H9 (cell line): ENCODE measurements at regions not wholly inside any gene's neighbourhood (a gene's known extent, or its start where the extent isn't known, plus 50 kb on each side); places are given as distances from the start of the nearest gene placed in this dataset.

ENCODE experiments used
- DNase-seq: peaks from one replicate; pipeline ENCODE4 v3.0.0-alpha.2; 2017
- H2AFZ ChIP-seq: one replicate; pipeline ENCODE4 v1.6.1; 2013; ENCODE audit warnings: mild to moderate bottlenecking, low read length, control low read depth, moderate library complexity
- H2AK5ac ChIP-seq: 2 replicates; pipeline ENCODE4 v1.6.1; 2013; ENCODE audit warnings: low read length, control low read depth, mixed read lengths; ENCODE audit not compliant: insufficient read length
- H2BK120ac ChIP-seq: one replicate; pipeline ENCODE4 v1.6.1; 2013; ENCODE audit warnings: low read depth, mild to moderate bottlenecking, low read length, control low read depth, inconsistent platforms; ENCODE audit not compliant: poor library complexity, severe bottlenecking
- H2BK12ac ChIP-seq: 2 replicates; pipeline ENCODE4 v1.6.1; 2013; ENCODE audit warnings: low read length, control low read depth, mixed read lengths, low read depth; ENCODE audit not compliant: insufficient read length
- H2BK15ac ChIP-seq: 2 replicates; pipeline ENCODE4 v1.6.1; 2013; ENCODE audit warnings: low read depth, low read length, control low read depth
- H2BK20ac ChIP-seq: one replicate; pipeline ENCODE4 v1.6.1; 2013; ENCODE audit warnings: low read depth, mild to moderate bottlenecking, low read length, control low read depth, inconsistent platforms; ENCODE audit not compliant: poor library complexity, severe bottlenecking
- H2BK5ac ChIP-seq: 2 replicates; pipeline ENCODE4 v1.6.1; 2013; ENCODE audit warnings: low read length, control low read depth, mixed read lengths; ENCODE audit not compliant: insufficient read length
- H3K14ac ChIP-seq: 2 replicates; pipeline ENCODE4 v1.6.1; 2013; ENCODE audit warnings: low read length, control low read depth; ENCODE audit not compliant: insufficient read depth
- H3K18ac ChIP-seq: 2 replicates; pipeline ENCODE4 v1.6.1; 2013; ENCODE audit warnings: low read depth, mild to moderate bottlenecking, mixed read lengths, low read length, control low read depth; ENCODE audit not compliant: insufficient read length
- H3K23ac ChIP-seq: 2 replicates; pipeline ENCODE4 v1.6.1; 2013; ENCODE audit warnings: low read length, control low read depth, mixed read lengths, low read depth; ENCODE audit not compliant: insufficient read length
- H3K23me2 ChIP-seq: 2 replicates; pipeline ENCODE4 v1.6.1; 2013; ENCODE audit warnings: low read depth, mild to moderate bottlenecking, mixed read lengths, low read length, control low read depth; ENCODE audit not compliant: insufficient read length, poor library complexity, severe bottlenecking
- H3K27ac ChIP-seq: 2 replicates; pipeline ENCODE4 v1.5.1; 2013; ENCODE audit warnings: low read length, control low read depth, mixed read lengths, low read depth; ENCODE audit not compliant: insufficient read length
- H3K27me3 ChIP-seq: 2 replicates; pipeline ENCODE4 v1.6.1; 2013; ENCODE audit warnings: low read length, control low read depth, inconsistent platforms; ENCODE audit not compliant: insufficient read depth
- H3K4ac ChIP-seq: 2 replicates; pipeline ENCODE4 v1.6.1; 2013; ENCODE audit warnings: low read depth, mild to moderate bottlenecking, control low read depth, inconsistent platforms, low read length, moderate library complexity
- H3K4me1 ChIP-seq: 2 replicates; pipeline ENCODE4 v1.6.1; 2013; ENCODE audit warnings: low read length, control low read depth, inconsistent platforms; ENCODE audit not compliant: insufficient read depth
- H3K4me2 ChIP-seq: 2 replicates; pipeline ENCODE4 v1.6.1; 2013; ENCODE audit warnings: low read length, control low read depth, mixed read lengths; ENCODE audit not compliant: insufficient read length, insufficient read depth
- H3K56ac ChIP-seq: 2 replicates; pipeline ENCODE4 v1.6.1; 2013; ENCODE audit warnings: low read depth, mild to moderate bottlenecking, mixed read lengths, low read length, control low read depth; ENCODE audit not compliant: insufficient read length
- H3K79me1 ChIP-seq: 2 replicates; pipeline ENCODE4 v1.6.1; 2013; ENCODE audit warnings: low read depth, mild to moderate bottlenecking, moderate library complexity, low read length, control low read depth, inconsistent platforms; ENCODE audit not compliant: insufficient read depth, poor library complexity, severe bottlenecking
- H3K79me2 ChIP-seq: 2 replicates; pipeline ENCODE4 v1.6.1; 2013; ENCODE audit warnings: low read length, control low read depth, inconsistent platforms; ENCODE audit not compliant: insufficient read depth
- H3K9ac ChIP-seq: 2 replicates; pipeline ENCODE4 v1.6.1; 2013; ENCODE audit warnings: low read length, control low read depth, mixed read lengths; ENCODE audit not compliant: insufficient read length; ENCODE audit errors: extremely low read depth
- H3K9me3 ChIP-seq: one replicate; pipeline ENCODE4 v1.6.1; 2013; ENCODE audit warnings: low read depth, low read length, inconsistent platforms; ENCODE audit not compliant: control insufficient read depth
- H3T11ph ChIP-seq: one replicate; pipeline ENCODE4 v1.6.1; 2013; ENCODE audit warnings: mild to moderate bottlenecking, low read length, control low read depth, inconsistent platforms
- H4K20me1 ChIP-seq: one replicate; pipeline ENCODE4 v1.6.1; 2013; ENCODE audit not compliant: control insufficient read depth, insufficient read length, insufficient read depth
- H4K5ac ChIP-seq: 2 replicates; pipeline ENCODE4 v1.6.1; 2013; ENCODE audit warnings: low read depth, mild to moderate bottlenecking, mixed read lengths, low read length, control low read depth; ENCODE audit not compliant: insufficient read length
- H4K8ac ChIP-seq: replicated peaks from 2 replicates; pipeline ENCODE4 v1.6.1; 2013; ENCODE audit warnings: low read length, control low read depth, mixed read lengths, low read depth; ENCODE audit not compliant: insufficient read length
- H4K91ac ChIP-seq: 2 replicates; pipeline ENCODE4 v1.6.1; 2013; ENCODE audit warnings: low read depth, mild to moderate bottlenecking, moderate library complexity, mixed read lengths, low read length, control low read depth; ENCODE audit not compliant: insufficient read length
- H3K27ac Mint-ChIP-seq, 3 experiments: 2 replicates in 2 of 3; 3 replicates in 1 of 3; pipeline ENCODE4 v1.8.0; 2020 to 2021; ENCODE audit warnings: mixed read lengths in 3 of 3, mild to moderate bottlenecking in 1 of 3, moderate library complexity in 1 of 3
- H3K27me3 Mint-ChIP-seq: 2 replicates; pipeline ENCODE4 v1.8.0; 2021; ENCODE audit warnings: low read depth, mild to moderate bottlenecking, moderate library complexity, mixed read lengths
- H3K36me3 Mint-ChIP-seq, 3 experiments: 2 replicates in 2 of 3; 3 replicates in 1 of 3; pipeline ENCODE4 v1.8.0; 2020 to 2021; ENCODE audit warnings: low read depth in 3 of 3, mixed read lengths in 3 of 3; ENCODE audit not compliant: insufficient read depth in 1 of 3
- H3K4me1 Mint-ChIP-seq, 2 experiments: 2 replicates each; pipeline ENCODE4 v1.8.0; 2020; ENCODE audit warnings: mixed read lengths in 2 of 2
- H3K4me3 Mint-ChIP-seq, 2 experiments: 2 replicates in 1 of 2; 3 replicates in 1 of 2; pipeline ENCODE4 v1.8.0; 2020 to 2021; ENCODE audit warnings: mild to moderate bottlenecking in 2 of 2, mixed read lengths in 2 of 2, moderate library complexity in 1 of 2
- H3K9me3 Mint-ChIP-seq, 2 experiments: 2 replicates in 1 of 2; 3 replicates in 1 of 2; pipeline ENCODE4 v1.8.0; 2020; ENCODE audit warnings: mild to moderate bottlenecking in 2 of 2, mixed read lengths in 2 of 2, moderate library complexity in 1 of 2
- WGBS: extraction: QIAGEN DNeasy Blood & Tissue Kit; methylation state at CpG from one replicate; pipeline ENCODE4 v1.1.7; 2013; ENCODE audit warnings: missing lambda C conversion rate, low lambda C conversion rate, mixed read lengths; ENCODE audit not compliant: insufficient read length; ENCODE audit errors: extremely low coverage; 5-methylcytosine and 5-hydroxymethylcytosine counted together
- TF ChIP-seq, protein P1 (sequence below): fragments of 200-600 bp; sonication (generic); conservative IDR thresholded peaks from 3 replicates; pipeline ENCODE4 v1.8.0; 2021; ENCODE audit warnings: antibody characterized with exemption, mild to moderate bottlenecking

DNA sequence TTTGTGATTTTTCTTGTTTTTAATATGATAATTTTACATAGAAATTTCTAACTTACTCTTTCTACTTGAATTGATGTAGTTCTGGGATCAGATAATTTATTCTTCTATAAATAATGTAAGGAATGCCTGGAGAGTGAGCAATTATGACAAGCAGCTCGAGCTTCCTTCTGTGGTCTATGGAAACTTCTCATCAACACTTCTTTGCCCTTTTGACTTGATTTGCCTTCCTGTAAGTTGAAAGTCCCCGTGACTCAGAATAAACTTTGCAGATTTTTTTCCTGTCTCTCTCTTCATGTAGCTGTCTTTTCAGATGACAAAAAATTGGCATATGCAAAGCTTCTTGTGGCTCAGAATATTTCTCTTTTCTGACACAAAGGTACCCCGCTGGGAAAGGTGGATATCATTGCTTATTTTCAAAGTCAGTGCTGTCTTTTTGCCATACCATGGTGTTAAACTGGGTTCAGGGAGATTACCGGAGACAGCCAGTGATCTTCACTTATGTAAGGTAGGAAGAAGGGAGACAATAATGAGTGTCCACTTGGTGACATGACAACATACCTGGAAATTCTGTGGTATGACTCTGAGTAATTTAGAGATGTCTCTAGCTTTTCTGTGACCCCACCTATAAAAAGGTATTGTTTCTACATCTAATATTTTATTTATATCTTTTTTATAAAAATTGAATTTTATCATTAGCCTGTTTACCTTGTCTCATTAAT lies 278.6 kb upstream of the GNPDA2 start:
- Histone ChIP-seq H4K5ac (no peak overlapping the region), H4K8ac (no peak overlapping the region), H3K79me1 (no peaks in the 10 kb centered on the region), H3K9me3 (no peaks in the 10 kb centered on the region), H2BK12ac (no peak overlapping the region), H3K4me2 (no peak overlapping the region), H3K4me1 (no peaks in the 10 kb centered on the region; the same call in 1 of the 2 replicates), H2BK120ac (no peak overlapping the region), H2BK20ac (no peak overlapping the region), H2BK15ac (no peak overlapping the region), H3K18ac (no peak overlapping the region), H3T11ph (no peak overlapping the region), H3K14ac (no peak overlapping the region), H3K27ac (no peak overlapping the region), H3K9ac (no peak overlapping the region), H2BK5ac (no peak overlapping the region), H3K23me2 (no peaks in the 10 kb centered on the region), H3K56ac (no peak overlapping the region), H3K27me3 (no peaks in the 10 kb centered on the region), H4K91ac (no peak overlapping the region), H2AK5ac (no peak overlapping the region), H2AFZ (no peak overlapping the region), H3K4ac (no peak overlapping the region), H4K20me1 (no peaks in the 10 kb centered on the region), H3K23ac (no peak overlapping the region), H3K79me2 (no peaks in the 10 kb centered on the region)
- no peaks in the 10 kb centered on the region for H3K27me3 Mint-ChIP-seq
- peaks cover 5% of the 10 kb centered on the region in 2 experiments for H3K4me1 Mint-ChIP-seq
- TF ChIP-seq, protein P1, sequence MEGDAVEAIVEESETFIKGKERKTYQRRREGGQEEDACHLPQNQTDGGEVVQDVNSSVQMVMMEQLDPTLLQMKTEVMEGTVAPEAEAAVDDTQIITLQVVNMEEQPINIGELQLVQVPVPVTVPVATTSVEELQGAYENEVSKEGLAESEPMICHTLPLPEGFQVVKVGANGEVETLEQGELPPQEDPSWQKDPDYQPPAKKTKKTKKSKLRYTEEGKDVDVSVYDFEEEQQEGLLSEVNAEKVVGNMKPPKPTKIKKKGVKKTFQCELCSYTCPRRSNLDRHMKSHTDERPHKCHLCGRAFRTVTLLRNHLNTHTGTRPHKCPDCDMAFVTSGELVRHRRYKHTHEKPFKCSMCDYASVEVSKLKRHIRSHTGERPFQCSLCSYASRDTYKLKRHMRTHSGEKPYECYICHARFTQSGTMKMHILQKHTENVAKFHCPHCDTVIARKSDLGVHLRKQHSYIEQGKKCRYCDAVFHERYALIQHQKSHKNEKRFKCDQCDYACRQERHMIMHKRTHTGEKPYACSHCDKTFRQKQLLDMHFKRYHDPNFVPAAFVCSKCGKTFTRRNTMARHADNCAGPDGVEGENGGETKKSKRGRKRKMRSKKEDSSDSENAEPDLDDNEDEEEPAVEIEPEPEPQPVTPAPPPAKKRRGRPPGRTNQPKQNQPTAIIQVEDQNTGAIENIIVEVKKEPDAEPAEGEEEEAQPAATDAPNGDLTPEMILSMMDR = no peak
- no peaks in the 10 kb centered on the region for H3K36me3 Mint-ChIP-seq
- WGBS = no CpG with 5 or more reads among the region's 4 CpGs
- peak overlapping the region in 1 of 3 experiments; percentile 28; a peak in 1 of 7 replicates for H3K27ac Mint-ChIP-seq
- no peaks in the 10 kb centered on the region for H3K9me3 Mint-ChIP-seq
- no peak overlapping the region for H3K4me3 Mint-ChIP-seq
- DNase-seq = no peak
